PC-9 (cell line): ENCODE measurements at regions not wholly inside any gene's neighbourhood (a gene's known extent, or its start where the extent isn't known, plus 50 kb on each side); places are given as distances from the start of the nearest gene placed in this dataset.

ENCODE experiments used
- CTCF ChIP-seq: fragments of 200-600 bp; sonication (generic); conservative IDR thresholded peaks from 2 replicates; pipeline ENCODE4 v1.6.1; 2017; ENCODE audit warnings: mixed run types, antibody characterized with exemption, mild to moderate bottlenecking, moderate library complexity
- EZH2 ChIP-seq: fragments of 200-600 bp; sonication (generic); IDR thresholded peaks from 2 replicates; pipeline ENCODE4 v1.8.0; 2017; ENCODE audit warnings: antibody characterized with exemption, low read depth

GRCh38 chr16:35208001-35208935 lies 1748.9 kb downstream of the TP53TG3F start:
- TF ChIP-seq EZH2 (no peak), CTCF (no peak)
